ENCODE measurements at regions not wholly inside any gene's neighbourhood (a gene's known extent, or its start where the extent isn't known, plus 50 kb on each side); places are given as distances from the start of the nearest gene placed in this dataset.
A peak's percentile ranks its signal among the peaks of the same experiment; 100 is the strongest.

DNA sequence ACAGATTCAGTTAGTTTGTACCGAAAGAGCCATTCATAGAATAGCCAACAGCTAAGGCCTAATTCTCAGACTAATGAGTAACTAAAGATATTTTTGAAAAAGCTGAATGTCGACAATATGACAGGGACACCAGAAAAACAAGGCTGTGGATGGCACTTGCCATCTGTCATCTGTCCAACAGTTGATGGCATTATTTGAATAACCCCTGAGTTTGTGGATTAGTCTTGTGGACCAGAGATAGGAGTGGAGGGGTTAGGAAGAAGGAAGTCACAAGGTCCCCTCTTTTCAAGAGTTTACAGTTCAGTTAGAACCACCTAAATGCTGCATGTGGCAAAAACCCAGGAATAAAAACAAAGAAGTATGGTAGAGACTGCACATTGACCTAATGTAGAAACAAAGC, 356.5 kb upstream of the DUSP10 start:
- no peak overlapping the region for H3K27ac ChIP-seq
- intact Hi-C loops (cut with DNase I; ENCODE audit: low total_unique reads), result no loop called here
- H3K36me3 ChIP-seq, result no peaks in the 10 kb centered on the region
- H3K4me1 ChIP-seq, result no peaks in the 10 kb centered on the region
- in situ Hi-C loops (cut with MboI; ENCODE audit: low pct_ligation_motif_present in 1 of 4, low pct_unique_long_range_greater_than_20kb in 1 of 4, low sequenced_read_pairs in 3 of 4), result no loop called here
- no peak overlapping the region for H3K4me3 ChIP-seq
- TF ChIP-seq POLR2AphosphoS5 (IDR thresholded peaks at IDR 0.05) (no peak), EP300 (IDR thresholded peaks at IDR 0.05; ENCODE audit: low read depth) (no peak), POLR2A (IDR thresholded peaks at IDR 0.05) (no peak)
- TF ChIP-seq, protein P1, sequence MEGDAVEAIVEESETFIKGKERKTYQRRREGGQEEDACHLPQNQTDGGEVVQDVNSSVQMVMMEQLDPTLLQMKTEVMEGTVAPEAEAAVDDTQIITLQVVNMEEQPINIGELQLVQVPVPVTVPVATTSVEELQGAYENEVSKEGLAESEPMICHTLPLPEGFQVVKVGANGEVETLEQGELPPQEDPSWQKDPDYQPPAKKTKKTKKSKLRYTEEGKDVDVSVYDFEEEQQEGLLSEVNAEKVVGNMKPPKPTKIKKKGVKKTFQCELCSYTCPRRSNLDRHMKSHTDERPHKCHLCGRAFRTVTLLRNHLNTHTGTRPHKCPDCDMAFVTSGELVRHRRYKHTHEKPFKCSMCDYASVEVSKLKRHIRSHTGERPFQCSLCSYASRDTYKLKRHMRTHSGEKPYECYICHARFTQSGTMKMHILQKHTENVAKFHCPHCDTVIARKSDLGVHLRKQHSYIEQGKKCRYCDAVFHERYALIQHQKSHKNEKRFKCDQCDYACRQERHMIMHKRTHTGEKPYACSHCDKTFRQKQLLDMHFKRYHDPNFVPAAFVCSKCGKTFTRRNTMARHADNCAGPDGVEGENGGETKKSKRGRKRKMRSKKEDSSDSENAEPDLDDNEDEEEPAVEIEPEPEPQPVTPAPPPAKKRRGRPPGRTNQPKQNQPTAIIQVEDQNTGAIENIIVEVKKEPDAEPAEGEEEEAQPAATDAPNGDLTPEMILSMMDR (IDR thresholded peaks at IDR 0.05), result no peak
- 20 to 81% methylated on average over 1 to 2 of the region's 2 CpGs for WGBS, 2 donors (ENCODE audit: low coverage in 1 of 2)
- H3K9me3 ChIP-seq, result no peaks in the 10 kb centered on the region
- DNase-seq, result no peak
- H3K27me3 ChIP-seq, result no peaks in the 10 kb centered on the region

DNA sequence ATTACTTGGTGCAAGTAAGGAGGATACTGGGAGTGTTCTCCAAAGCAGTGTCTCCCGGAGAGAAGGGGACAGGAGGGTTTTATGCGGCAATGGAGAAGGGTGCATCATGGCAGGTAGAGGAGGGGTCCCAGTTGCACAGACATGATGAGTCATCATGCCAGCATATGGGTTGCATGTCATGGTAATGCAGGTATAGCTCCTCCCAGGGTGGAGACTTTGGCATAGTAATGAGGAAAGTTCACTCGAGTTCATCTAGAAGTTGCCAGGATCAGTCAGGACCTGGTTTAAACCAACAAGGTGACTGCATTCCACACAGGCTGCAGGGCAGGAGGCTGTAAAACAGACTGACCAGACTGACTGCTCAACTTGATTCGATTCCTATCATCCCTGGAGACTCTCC, 355.7 kb upstream of the DUSP10 start:
- no peaks in the 10 kb centered on the region for H3K27me3 ChIP-seq
- no peak for DNase-seq

DNA sequence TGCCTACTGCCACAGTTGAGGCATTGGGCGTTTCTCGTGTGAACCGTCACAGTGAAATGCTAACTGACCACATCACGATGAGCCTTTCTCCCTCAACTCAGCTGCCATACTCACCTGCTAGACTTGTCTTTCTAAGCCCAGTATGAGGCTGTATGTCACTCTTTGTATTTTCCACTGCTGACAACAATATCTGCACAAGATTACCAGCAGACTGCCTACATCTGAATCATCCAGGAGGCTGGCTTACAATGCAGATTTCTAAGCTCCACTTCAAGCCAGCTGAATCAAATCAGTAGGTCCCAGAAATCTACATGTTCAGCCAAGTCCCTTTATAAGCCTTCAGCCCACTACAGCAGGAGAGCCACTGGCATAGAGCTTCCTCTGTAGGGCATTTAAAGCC, 355.0 kb upstream of the DUSP10 start:
- in situ Hi-C loops (cut with MboI; ENCODE audit: low pct_ligation_motif_present in 1 of 4, low pct_unique_long_range_greater_than_20kb in 1 of 4, low sequenced_read_pairs in 3 of 4), result no loop called here
- TF ChIP-seq EP300 (IDR thresholded peaks at IDR 0.05; ENCODE audit: low read depth) (no peak), POLR2AphosphoS5 (IDR thresholded peaks at IDR 0.05) (no peak), POLR2A (IDR thresholded peaks at IDR 0.05) (no peak)
- TF ChIP-seq, protein P1 (IDR thresholded peaks at IDR 0.05), result no peak
- Histone ChIP-seq H3K4me3 (no peak overlapping the region), H3K27me3 (no peaks in the 10 kb centered on the region), H3K36me3 (no peaks in the 10 kb centered on the region), H3K4me1 (no peaks in the 10 kb centered on the region), H3K27ac (no peak overlapping the region), H3K9me3 (no peaks in the 10 kb centered on the region)
- 70 to 95% methylated on average over 2 to 4 of the region's 4 CpGs for WGBS, 2 donors (ENCODE audit: low coverage in 1 of 2)
- no peak for DNase-seq
- intact Hi-C loops (cut with DNase I; ENCODE audit: low total_unique reads), result no loop called here

More for the DNA sequence above, 355.7 kb upstream of the DUSP10 start:
- no peak overlapping the region for H3K4me3 ChIP-seq
- no peaks in the 10 kb centered on the region for H3K4me1 ChIP-seq
- in situ Hi-C loops (cut with MboI; ENCODE audit: low pct_ligation_motif_present in 1 of 4, low pct_unique_long_range_greater_than_20kb in 1 of 4, low sequenced_read_pairs in 3 of 4), result no loop called here
- no peak overlapping the region for H3K27ac ChIP-seq
- H3K9me3 ChIP-seq, result no peaks in the 10 kb centered on the region
- intact Hi-C loops (cut with DNase I; ENCODE audit: low total_unique reads), result no loop called here
- no peaks in the 10 kb centered on the region for H3K36me3 ChIP-seq
- no peak for TF ChIP-seq POLR2A (IDR thresholded peaks at IDR 0.05)
- TF ChIP-seq, protein P1 (IDR thresholded peaks at IDR 0.05), result no peak
- no peak for TF ChIP-seq EP300 (IDR thresholded peaks at IDR 0.05; ENCODE audit: low read depth)
- TF ChIP-seq POLR2AphosphoS5 (IDR thresholded peaks at IDR 0.05), result no peak
- 62 to 65% methylated on average over 4 of the region's 4 CpGs for WGBS, 2 donors (ENCODE audit: low coverage in 1 of 2)

DNA sequence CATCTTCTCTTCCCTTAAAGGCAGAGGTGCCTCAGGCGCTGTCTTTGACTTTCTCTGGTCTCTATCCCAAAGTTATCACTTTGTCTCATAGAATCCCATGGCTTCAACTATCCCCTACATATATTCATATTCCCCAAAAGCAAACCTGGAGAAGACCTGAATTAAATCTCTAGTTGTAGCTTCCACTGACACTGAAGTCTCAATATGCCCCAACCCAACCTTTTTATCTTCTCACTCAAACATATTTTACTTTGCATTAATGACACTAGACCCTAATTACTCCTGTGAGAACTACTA, 354.5 kb upstream of the DUSP10 start:
- H3K4me1 ChIP-seq, result no peaks in the 10 kb centered on the region
- in situ Hi-C loops (cut with MboI; ENCODE audit: low pct_ligation_motif_present in 1 of 4, low pct_unique_long_range_greater_than_20kb in 1 of 4, low sequenced_read_pairs in 3 of 4), result no loop called here
- H3K9me3 ChIP-seq, result no peaks in the 10 kb centered on the region
- intact Hi-C loops (cut with DNase I; ENCODE audit: low total_unique reads), result no loop called here
- DNase-seq, result no peak
- no peaks in the 10 kb centered on the region for H3K36me3 ChIP-seq
- no peak overlapping the region for H3K27ac ChIP-seq
- TF ChIP-seq, protein P1 (IDR thresholded peaks at IDR 0.05), result peak in 1 of 5 experiments; percentile 8
- TF ChIP-seq EP300 (IDR thresholded peaks at IDR 0.05; ENCODE audit: low read depth), result no peak
- WGBS, 2 donors (ENCODE audit: low coverage in 1 of 2), result 96 to 100% methylated on average over 1 of the region's 1 CpG
- H3K27me3 ChIP-seq, result no peaks in the 10 kb centered on the region
- H3K4me3 ChIP-seq, result no peak overlapping the region
